HL-60 (cell line): ENCODE measurements at regions not wholly inside any gene's neighbourhood (a gene's known extent, or its start where the extent isn't known, plus 50 kb on each side); places are given as distances from the start of the nearest gene placed in this dataset.

Experiments used
- DNase-seq, 2 experiments: peaks; one replicate each; pipeline ENCODE4 v3.0.0-alpha.2; 2010 to 2020; ENCODE audit warnings: low read depth in 1 of 2, low spot score in 1 of 2
- H3K27ac ChIP-seq: fragments of 250-450 bp; sonication (Bioruptor Pico); replicated peaks from 2 replicates; pipeline ENCODE4 v1.5.1; 2020; ENCODE audit warnings: mild to moderate bottlenecking, moderate library complexity
- H3K27me3 ChIP-seq: fragments of 250-450 bp; sonication (Bioruptor Pico); 2 replicates; pipeline ENCODE4 v1.5.1; 2021; ENCODE audit warnings: mild to moderate bottlenecking, moderate library complexity; ENCODE audit not compliant: insufficient read depth, poor library complexity, severe bottlenecking
- H3K4me3 ChIP-seq: replicated peaks from 2 replicates; pipeline ENCODE4 v1.5.1; 2011; ENCODE audit warnings: mild to moderate bottlenecking, control low read depth, low read length; ENCODE audit not compliant: insufficient read depth
- GABPA ChIP-seq: IDR thresholded peaks from 2 replicates; pipeline ENCODE4 v1.6.1; 2012; ENCODE audit warnings: low read depth
- POLR2AphosphoS5 ChIP-seq: IDR thresholded peaks from 2 replicates; pipeline ENCODE4 v1.6.1; 2012; ENCODE audit warnings: low read depth
- REST ChIP-seq: IDR thresholded peaks from 2 replicates; pipeline ENCODE4 v1.6.1; 2012; ENCODE audit warnings: low read depth; ENCODE audit not compliant: insufficient replicate concordance
- SPI1 ChIP-seq: IDR thresholded peaks from 2 replicates; pipeline ENCODE4 v1.6.1; 2012; ENCODE audit warnings: low read depth, mild to moderate bottlenecking, borderline replicate concordance
- TF ChIP-seq, protein P1 (sequence below): IDR thresholded peaks from one replicate; pipeline ENCODE4 v1.5.1; 2011; ENCODE audit warnings: low read length, control low read depth, inconsistent platforms; ENCODE audit not compliant: insufficient read depth

DNA sequence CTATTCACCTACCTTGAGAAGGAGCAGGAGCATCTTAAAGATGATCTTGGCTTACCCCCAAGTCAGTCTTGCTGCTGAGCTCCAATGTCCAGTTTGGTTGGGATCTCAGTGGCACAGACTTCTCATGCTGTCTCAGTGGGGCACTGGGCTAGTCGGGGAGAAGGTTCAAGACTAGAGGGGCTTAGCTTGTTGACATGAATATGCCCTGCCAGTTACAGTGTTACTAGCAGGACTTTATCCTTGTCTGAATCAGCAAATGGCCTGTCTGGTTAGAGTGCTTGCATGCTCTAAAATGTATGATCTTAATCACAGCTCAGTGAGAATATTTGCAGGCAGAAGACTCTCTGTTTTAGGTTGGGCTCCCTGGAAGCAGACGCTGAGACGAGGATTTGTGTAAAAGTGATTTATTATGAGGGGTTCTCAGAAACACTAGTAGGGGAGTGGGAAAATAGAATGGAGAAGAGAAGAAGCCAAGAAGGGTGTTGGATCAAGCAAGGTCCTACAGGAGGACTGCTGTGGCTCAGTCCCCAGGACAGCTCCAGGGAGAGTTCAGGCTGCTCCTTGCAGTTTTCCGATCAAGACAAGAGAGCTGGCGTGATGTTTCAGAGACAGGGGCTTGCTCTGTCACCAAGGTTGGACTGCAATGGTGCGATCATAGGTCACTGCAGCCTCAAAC lies 150.4 kb upstream of the HS3ST2 start:
- Histone ChIP-seq H3K27me3 (peaks cover 7% of the 10 kb centered on the region), H3K4me3 (no peak overlapping the region), H3K27ac (no peak overlapping the region)
- TF ChIP-seq GABPA (no peak), REST (no peak), SPI1 (no peak), POLR2AphosphoS5 (no peak)
- TF ChIP-seq, protein P1, sequence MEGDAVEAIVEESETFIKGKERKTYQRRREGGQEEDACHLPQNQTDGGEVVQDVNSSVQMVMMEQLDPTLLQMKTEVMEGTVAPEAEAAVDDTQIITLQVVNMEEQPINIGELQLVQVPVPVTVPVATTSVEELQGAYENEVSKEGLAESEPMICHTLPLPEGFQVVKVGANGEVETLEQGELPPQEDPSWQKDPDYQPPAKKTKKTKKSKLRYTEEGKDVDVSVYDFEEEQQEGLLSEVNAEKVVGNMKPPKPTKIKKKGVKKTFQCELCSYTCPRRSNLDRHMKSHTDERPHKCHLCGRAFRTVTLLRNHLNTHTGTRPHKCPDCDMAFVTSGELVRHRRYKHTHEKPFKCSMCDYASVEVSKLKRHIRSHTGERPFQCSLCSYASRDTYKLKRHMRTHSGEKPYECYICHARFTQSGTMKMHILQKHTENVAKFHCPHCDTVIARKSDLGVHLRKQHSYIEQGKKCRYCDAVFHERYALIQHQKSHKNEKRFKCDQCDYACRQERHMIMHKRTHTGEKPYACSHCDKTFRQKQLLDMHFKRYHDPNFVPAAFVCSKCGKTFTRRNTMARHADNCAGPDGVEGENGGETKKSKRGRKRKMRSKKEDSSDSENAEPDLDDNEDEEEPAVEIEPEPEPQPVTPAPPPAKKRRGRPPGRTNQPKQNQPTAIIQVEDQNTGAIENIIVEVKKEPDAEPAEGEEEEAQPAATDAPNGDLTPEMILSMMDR = no peak
- DNase-seq = no peak

DNA sequence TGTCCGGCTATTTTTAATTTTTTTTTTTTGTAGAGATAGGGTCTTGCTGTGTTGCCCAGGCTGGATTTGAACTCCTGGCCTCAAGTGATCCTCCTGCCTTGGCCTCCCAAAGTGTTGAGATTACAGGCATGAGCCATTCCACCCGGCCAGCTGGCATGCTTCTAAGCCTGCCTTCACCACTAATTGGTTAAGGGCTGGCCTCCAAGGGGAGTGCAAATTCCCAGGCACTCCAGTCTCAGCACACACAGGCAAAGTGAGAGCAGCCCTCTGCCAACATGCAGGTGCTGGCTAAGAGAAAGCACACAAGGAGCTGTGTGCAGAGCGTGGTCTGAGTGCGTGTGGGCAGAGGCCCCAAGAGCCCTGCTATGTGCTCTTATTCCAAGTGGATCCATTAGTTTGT lies 149.8 kb upstream of the HS3ST2 start:
- no peak for DNase-seq
- Histone ChIP-seq H3K27ac (no peak overlapping the region), H3K27me3 (peaks cover 7% of the 10 kb centered on the region), H3K4me3 (no peak overlapping the region)
- TF ChIP-seq, protein P1 = no peak
- TF ChIP-seq SPI1 (no peak), POLR2AphosphoS5 (no peak), GABPA (no peak)

- TF ChIP-seq GABPA (no peak), POLR2AphosphoS5 (no peak), REST (no peak), SPI1 (no peak)
- TF ChIP-seq, protein P1 = no peak
- no peak for DNase-seq
- H3K4me3 ChIP-seq = no peak overlapping the region
- H3K27me3 ChIP-seq = peaks cover 7% of the 10 kb centered on the region
- no peak overlapping the region for H3K27ac ChIP-seq
These were observed 149.4 kb upstream of the HS3ST2 start for GRCh38 chr16:22664561-22664997.
